ENCODE measurements at regions not wholly inside any gene's neighbourhood (a gene's known extent, or its start where the extent isn't known, plus 50 kb on each side); places are given as distances from the start of the nearest gene placed in this dataset.
"Not testable (repeated sequence)": the region's sequence is repeated elsewhere in the genome, so short reads cannot be mapped to it uniquely, and the experiment has no call there.

GRCh38 chr16:88141580-88141979 is 190.3 kb downstream of the BANP start:
- Histone ChIP-seq H3K27me3 (no peaks in the 10 kb centered on the region), H3K36me3 (no peaks in the 10 kb centered on the region), H3K4me3 (ENCODE audit: low read depth in 1 of 2, low read length in 1 of 2) (no peak overlapping the region), H3K4me1 (ENCODE audit: control insufficient read depth in 1 of 2, insufficient read depth in 1 of 2, low read depth in 1 of 2, low read length in 1 of 2) (no peaks in the 10 kb centered on the region), H3K9me3 (no peaks in the 10 kb centered on the region), H3K27ac (no peak overlapping the region)
- no peak for TF ChIP-seq CTCF (IDR thresholded peaks at IDR 0.05)

GRCh38 chr16:88142056-88142935 is 191.1 kb downstream of the BANP start:
- not testable (repeated sequence) for H3K27ac ChIP-seq; H3K27me3 ChIP-seq; H3K36me3 ChIP-seq; H3K4me3 ChIP-seq (ENCODE audit: low read depth in 1 of 2, low read length in 1 of 2); H3K9me3 ChIP-seq; H3K4me1 ChIP-seq (ENCODE audit: control insufficient read depth in 1 of 2, insufficient read depth in 1 of 2, low read depth in 1 of 2, low read length in 1 of 2)

- not testable (repeated sequence) for H3K9me3 ChIP-seq; H3K27me3 ChIP-seq; H3K27ac ChIP-seq; H3K4me3 ChIP-seq (ENCODE audit: low read depth in 1 of 2, low read length in 1 of 2); H3K36me3 ChIP-seq; H3K4me1 ChIP-seq (ENCODE audit: control insufficient read depth in 1 of 2, insufficient read depth in 1 of 2, low read depth in 1 of 2, low read length in 1 of 2)
Observed at GRCh38 chr16:88143122-88144027, 192.1 kb downstream of the BANP start.

- Histone ChIP-seq H3K9me3 (no peaks in the 10 kb centered on the region), H3K27me3 (no peaks in the 10 kb centered on the region), H3K36me3 (no peaks in the 10 kb centered on the region), H3K27ac (no peak overlapping the region), H3K4me3 (ENCODE audit: low read depth in 1 of 2, low read length in 1 of 2) (no peak overlapping the region), H3K4me1 (ENCODE audit: control insufficient read depth in 1 of 2, insufficient read depth in 1 of 2, low read depth in 1 of 2, low read length in 1 of 2) (no peaks in the 10 kb centered on the region)
- no peak for TF ChIP-seq CTCF (IDR thresholded peaks at IDR 0.05)
Observed at GRCh38 chr16:88144028-88144511, 192.8 kb downstream of the BANP start.

- not testable (repeated sequence) for H3K27me3 ChIP-seq; H3K4me3 ChIP-seq (ENCODE audit: low read depth in 1 of 2, low read length in 1 of 2); H3K27ac ChIP-seq; H3K9me3 ChIP-seq; H3K36me3 ChIP-seq; H3K4me1 ChIP-seq (ENCODE audit: control insufficient read depth in 1 of 2, insufficient read depth in 1 of 2, low read depth in 1 of 2, low read length in 1 of 2)
Observed at GRCh38 chr16:88145376-88145775, 194.1 kb downstream of the BANP start.

- not testable (repeated sequence) for H3K27me3 ChIP-seq; H3K27ac ChIP-seq; H3K9me3 ChIP-seq; H3K4me1 ChIP-seq (ENCODE audit: control insufficient read depth in 1 of 2, insufficient read depth in 1 of 2, low read depth in 1 of 2, low read length in 1 of 2); H3K4me3 ChIP-seq (ENCODE audit: low read depth in 1 of 2, low read length in 1 of 2); H3K36me3 ChIP-seq
Observed at GRCh38 chr16:88145824-88146405, 194.7 kb downstream of the BANP start.

- H3K4me3 ChIP-seq (ENCODE audit: low read depth in 1 of 2, low read length in 1 of 2); H3K27me3 ChIP-seq; H3K36me3 ChIP-seq; H3K4me1 ChIP-seq (ENCODE audit: control insufficient read depth in 1 of 2, insufficient read depth in 1 of 2, low read depth in 1 of 2, low read length in 1 of 2); H3K9me3 ChIP-seq; H3K27ac ChIP-seq: not testable (repeated sequence)
Observed at GRCh38 chr16:88148078-88148477, 196.8 kb downstream of the BANP start.

- not testable (repeated sequence) for H3K36me3 ChIP-seq; H3K4me1 ChIP-seq (ENCODE audit: control insufficient read depth in 1 of 2, insufficient read depth in 1 of 2, low read depth in 1 of 2, low read length in 1 of 2); H3K27me3 ChIP-seq; H3K9me3 ChIP-seq; H3K27ac ChIP-seq; H3K4me3 ChIP-seq (ENCODE audit: low read depth in 1 of 2, low read length in 1 of 2)
Observed at GRCh38 chr16:88148682-88149081, 197.4 kb downstream of the BANP start.

- not testable (repeated sequence) for H3K4me1 ChIP-seq (ENCODE audit: control insufficient read depth in 1 of 2, insufficient read depth in 1 of 2, low read depth in 1 of 2, low read length in 1 of 2); H3K36me3 ChIP-seq; H3K4me3 ChIP-seq (ENCODE audit: low read depth in 1 of 2, low read length in 1 of 2); H3K9me3 ChIP-seq; H3K27me3 ChIP-seq; H3K27ac ChIP-seq
Observed at GRCh38 chr16:88149158-88149603, 197.9 kb downstream of the BANP start.

- H3K27me3 ChIP-seq; H3K36me3 ChIP-seq; H3K27ac ChIP-seq; H3K9me3 ChIP-seq; H3K4me3 ChIP-seq (ENCODE audit: low read depth in 1 of 2, low read length in 1 of 2); H3K4me1 ChIP-seq (ENCODE audit: control insufficient read depth in 1 of 2, insufficient read depth in 1 of 2, low read depth in 1 of 2, low read length in 1 of 2): not testable (repeated sequence)
Observed at GRCh38 chr16:88149663-88150062, 198.4 kb downstream of the BANP start.

- H3K4me3 ChIP-seq (ENCODE audit: low read depth in 1 of 2, low read length in 1 of 2); H3K4me1 ChIP-seq (ENCODE audit: control insufficient read depth in 1 of 2, insufficient read depth in 1 of 2, low read depth in 1 of 2, low read length in 1 of 2); H3K36me3 ChIP-seq; H3K27ac ChIP-seq; H3K9me3 ChIP-seq; H3K27me3 ChIP-seq: not testable (repeated sequence)
Observed at GRCh38 chr16:88150456-88151128, 199.4 kb downstream of the BANP start.

Measured in neutrophil (primary cell).